ENCODE measurements at regions not wholly inside any gene's neighbourhood (a gene's known extent, or its start where the extent isn't known, plus 50 kb on each side); places are given as distances from the start of the nearest gene placed in this dataset.

- no peak for DNase-seq
These were observed 1416.3 kb downstream of the MAT2B start for GRCh38 chr5:164921722-164922121.

- no peak for DNase-seq
These were observed 1428.6 kb downstream of the MAT2B start for GRCh38 chr5:164934039-164934438.

- no peak for DNase-seq
These were observed 1429.1 kb downstream of the MAT2B start for GRCh38 chr5:164934561-164934960.

GRCh38 chr5:164941132-164941531, 1435.7 kb downstream of the MAT2B start:
- no peak for DNase-seq

- no peak for DNase-seq
These were observed 1445.5 kb downstream of the MAT2B start for GRCh38 chr5:164950927-164951326.

GRCh38 chr5:164951570-164951969, 1446.2 kb downstream of the MAT2B start:
- DNase-seq, result no peak

GRCh38 chr5:164958688-164959087, 1453.3 kb downstream of the MAT2B start:
- DNase-seq, result no peak

GRCh38 chr5:164959761-164960160, 1454.3 kb downstream of the MAT2B start:
- no peak for DNase-seq

GRCh38 chr5:164962329-164962961, 1457.0 kb downstream of the MAT2B start:
- no peak for DNase-seq

- DNase-seq, result no peak
These were observed 1461.2 kb downstream of the MAT2B start for GRCh38 chr5:164966611-164967010.

GRCh38 chr5:164967354-164967753, 1461.9 kb downstream of the MAT2B start:
- DNase-seq, result no peak

GRCh38 chr5:164972973-164973372, 1467.6 kb downstream of the MAT2B start:
- no peak for DNase-seq

- no peak for DNase-seq
These were observed 1470.6 kb downstream of the MAT2B start for GRCh38 chr5:164975986-164976385.

- DNase-seq, result no peak
These were observed 1475.1 kb downstream of the MAT2B start for GRCh38 chr5:164980480-164980879.

GRCh38 chr5:164998142-164998541, 1492.7 kb downstream of the MAT2B start:
- DNase-seq, result no peak

GRCh38 chr5:164998590-164998989, 1493.2 kb downstream of the MAT2B start:
- DNase-seq, result no peak

- DNase-seq, result no peak
These were observed 1495.2 kb downstream of the MAT2B start for GRCh38 chr5:165000479-165001190.

GRCh38 chr5:165003283-165003682, 1497.9 kb downstream of the MAT2B start:
- DNase-seq, result no peak

GRCh38 chr5:165004175-165004574, 1498.8 kb downstream of the MAT2B start:
- DNase-seq, result no peak

- DNase-seq, result no peak
These were observed 1509.0 kb downstream of the MAT2B start for GRCh38 chr5:165014439-165014838.

- DNase-seq, result no peak
These were observed 1509.7 kb downstream of the MAT2B start for GRCh38 chr5:165015126-165015525.

- no peak for DNase-seq
These were observed 1510.1 kb downstream of the MAT2B start for GRCh38 chr5:165015547-165015946.

GRCh38 chr5:165026971-165027370, 1521.6 kb downstream of the MAT2B start:
- no peak for DNase-seq

GRCh38 chr5:165028356-165028755, 1522.9 kb downstream of the MAT2B start:
- no peak for DNase-seq

Measured in NCI-H2081 (cell line).